Neural cell (in vitro differentiated cells): ENCODE measurements at regions not wholly inside any gene's neighbourhood (a gene's known extent, or its start where the extent isn't known, plus 50 kb on each side); places are given as distances from the start of the nearest gene placed in this dataset.

Source experiments
- POLR2AphosphoS5 ChIP-seq: IDR thresholded peaks from 2 replicates; pipeline ENCODE4 v1.6.1; 2012
- SMC3 ChIP-seq: fragments of 450-650 bp; conservative IDR thresholded peaks from 2 replicates; pipeline ENCODE4 v1.6.1; 2014; ENCODE audit warnings: antibody characterized with exemption, mild to moderate bottlenecking, moderate library complexity; ENCODE audit not compliant: poor library complexity
- TAF1 ChIP-seq: IDR thresholded peaks from 2 replicates; pipeline ENCODE4 v1.6.1; 2012; ENCODE audit warnings: low read depth
- TF ChIP-seq, protein P1 (sequence below): fragments of 450-650 bp; IDR thresholded peaks from 2 replicates; pipeline ENCODE4 v1.5.1; 2014; ENCODE audit warnings: antibody characterized with exemption, mild to moderate bottlenecking, moderate library complexity; ENCODE audit not compliant: poor library complexity, severe bottlenecking
- TF ChIP-seq, protein P2 (sequence below): IDR thresholded peaks from 2 replicates; pipeline ENCODE4 v1.6.1; 2012; ENCODE audit warnings: borderline replicate concordance

DNA sequence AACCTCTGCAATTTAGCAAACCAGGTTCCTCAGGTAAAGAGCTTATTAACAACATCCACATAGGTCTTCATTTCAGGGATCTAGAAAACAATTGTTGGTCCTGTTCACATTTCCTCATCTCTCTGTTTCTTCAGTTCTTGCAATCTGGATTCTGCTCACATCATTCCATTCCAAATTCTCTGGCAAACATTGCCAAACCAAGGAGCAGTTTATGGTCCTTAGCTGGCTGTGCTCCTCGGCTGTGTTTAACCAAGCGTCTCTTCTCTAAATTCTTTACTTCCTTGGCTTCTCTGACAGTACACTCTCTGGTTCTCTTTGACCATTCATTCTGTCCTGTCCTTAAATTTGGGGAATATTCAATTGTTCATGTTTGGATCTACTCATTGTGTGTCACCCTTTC is 65.8 kb upstream of the RANBP3L start:
- TF ChIP-seq POLR2AphosphoS5, result no peak
- TF ChIP-seq, protein P1, sequence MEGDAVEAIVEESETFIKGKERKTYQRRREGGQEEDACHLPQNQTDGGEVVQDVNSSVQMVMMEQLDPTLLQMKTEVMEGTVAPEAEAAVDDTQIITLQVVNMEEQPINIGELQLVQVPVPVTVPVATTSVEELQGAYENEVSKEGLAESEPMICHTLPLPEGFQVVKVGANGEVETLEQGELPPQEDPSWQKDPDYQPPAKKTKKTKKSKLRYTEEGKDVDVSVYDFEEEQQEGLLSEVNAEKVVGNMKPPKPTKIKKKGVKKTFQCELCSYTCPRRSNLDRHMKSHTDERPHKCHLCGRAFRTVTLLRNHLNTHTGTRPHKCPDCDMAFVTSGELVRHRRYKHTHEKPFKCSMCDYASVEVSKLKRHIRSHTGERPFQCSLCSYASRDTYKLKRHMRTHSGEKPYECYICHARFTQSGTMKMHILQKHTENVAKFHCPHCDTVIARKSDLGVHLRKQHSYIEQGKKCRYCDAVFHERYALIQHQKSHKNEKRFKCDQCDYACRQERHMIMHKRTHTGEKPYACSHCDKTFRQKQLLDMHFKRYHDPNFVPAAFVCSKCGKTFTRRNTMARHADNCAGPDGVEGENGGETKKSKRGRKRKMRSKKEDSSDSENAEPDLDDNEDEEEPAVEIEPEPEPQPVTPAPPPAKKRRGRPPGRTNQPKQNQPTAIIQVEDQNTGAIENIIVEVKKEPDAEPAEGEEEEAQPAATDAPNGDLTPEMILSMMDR, result no peak
- TF ChIP-seq TAF1, result no peak
- TF ChIP-seq SMC3, result no peak
- TF ChIP-seq, protein P2, sequence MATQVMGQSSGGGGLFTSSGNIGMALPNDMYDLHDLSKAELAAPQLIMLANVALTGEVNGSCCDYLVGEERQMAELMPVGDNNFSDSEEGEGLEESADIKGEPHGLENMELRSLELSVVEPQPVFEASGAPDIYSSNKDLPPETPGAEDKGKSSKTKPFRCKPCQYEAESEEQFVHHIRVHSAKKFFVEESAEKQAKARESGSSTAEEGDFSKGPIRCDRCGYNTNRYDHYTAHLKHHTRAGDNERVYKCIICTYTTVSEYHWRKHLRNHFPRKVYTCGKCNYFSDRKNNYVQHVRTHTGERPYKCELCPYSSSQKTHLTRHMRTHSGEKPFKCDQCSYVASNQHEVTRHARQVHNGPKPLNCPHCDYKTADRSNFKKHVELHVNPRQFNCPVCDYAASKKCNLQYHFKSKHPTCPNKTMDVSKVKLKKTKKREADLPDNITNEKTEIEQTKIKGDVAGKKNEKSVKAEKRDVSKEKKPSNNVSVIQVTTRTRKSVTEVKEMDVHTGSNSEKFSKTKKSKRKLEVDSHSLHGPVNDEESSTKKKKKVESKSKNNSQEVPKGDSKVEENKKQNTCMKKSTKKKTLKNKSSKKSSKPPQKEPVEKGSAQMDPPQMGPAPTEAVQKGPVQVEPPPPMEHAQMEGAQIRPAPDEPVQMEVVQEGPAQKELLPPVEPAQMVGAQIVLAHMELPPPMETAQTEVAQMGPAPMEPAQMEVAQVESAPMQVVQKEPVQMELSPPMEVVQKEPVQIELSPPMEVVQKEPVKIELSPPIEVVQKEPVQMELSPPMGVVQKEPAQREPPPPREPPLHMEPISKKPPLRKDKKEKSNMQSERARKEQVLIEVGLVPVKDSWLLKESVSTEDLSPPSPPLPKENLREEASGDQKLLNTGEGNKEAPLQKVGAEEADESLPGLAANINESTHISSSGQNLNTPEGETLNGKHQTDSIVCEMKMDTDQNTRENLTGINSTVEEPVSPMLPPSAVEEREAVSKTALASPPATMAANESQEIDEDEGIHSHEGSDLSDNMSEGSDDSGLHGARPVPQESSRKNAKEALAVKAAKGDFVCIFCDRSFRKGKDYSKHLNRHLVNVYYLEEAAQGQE, result no peak
